IMR-90 (cell line): ENCODE measurements at regions not wholly inside any gene's neighbourhood (a gene's known extent, or its start where the extent isn't known, plus 50 kb on each side); places are given as distances from the start of the nearest gene placed in this dataset.

ENCODE experiments used
- ATAC-seq: fragments of 200-7000 bp; cut with Tn5 transposase; 2 replicates; pipeline ENCODE4 v1.9.1; 2020; ENCODE audit warnings: low read depth, mild to moderate bottlenecking, moderate library complexity
- BruUV-seq: library from RNA; stranded (reverse); fragments of 400-500 nt; replicated peaks from 2 replicates; lab custom pipeline; 2021; lab: Mats Ljungman, UMichigan
- CTCF ChIA-PET: fragments of 300-600 bp; formaldehyde crosslinking; extraction: SDS; loops from one replicate; lab custom pipeline; 2021; ENCODE audit warnings: antibody characterized with exemption; lab: Yijun Ruan, JAX
- POLR2A ChIA-PET: fragments of 300-600 bp; sonication (Branson Sonifier 250); formaldehyde crosslinking; loops from one replicate; lab custom pipeline; 2022; ENCODE audit warnings: antibody characterized with exemption; ENCODE audit not compliant: unreplicated experiment; lab: Charles Lee
- DNase-seq: peaks from one replicate; pipeline ENCODE4 v3.0.0; 2013
- H2AFZ ChIP-seq: replicated peaks from 2 replicates; pipeline ENCODE3; 2013; ENCODE audit warnings: low read length, mild to moderate bottlenecking; ENCODE audit not compliant: poor library complexity
- H2AK5ac ChIP-seq: 2 replicates; pipeline ENCODE4 v1.6.1; 2013; ENCODE audit warnings: low read depth, low read length, inconsistent platforms
- H2AK9ac ChIP-seq: replicated peaks from 2 replicates; pipeline ENCODE3; 2013; ENCODE audit warnings: mild to moderate bottlenecking, low read depth, low read length, moderate library complexity; ENCODE audit not compliant: poor library complexity
- H2BK120ac ChIP-seq: 2 replicates; pipeline ENCODE4 v1.6.1; 2013; ENCODE audit warnings: low read depth, low read length, inconsistent platforms
- H2BK15ac ChIP-seq: 3 replicates; pipeline ENCODE4 v1.6.1; 2013; ENCODE audit warnings: low read depth, low read length, inconsistent platforms
- H2BK20ac ChIP-seq: 2 replicates; pipeline ENCODE4 v1.6.1; 2013; ENCODE audit warnings: low read depth, mild to moderate bottlenecking, inconsistent platforms, low read length, moderate library complexity
- H2BK5ac ChIP-seq: 2 replicates; pipeline ENCODE4 v1.6.1; 2013; ENCODE audit warnings: mild to moderate bottlenecking, low read depth, low read length, inconsistent platforms; ENCODE audit not compliant: poor library complexity, severe bottlenecking
- H3K14ac ChIP-seq: replicated peaks from 2 replicates; pipeline ENCODE4 v1.6.1; 2013; ENCODE audit warnings: low read depth, low read length, inconsistent platforms
- H3K18ac ChIP-seq: 2 replicates; pipeline ENCODE4 v1.6.1; 2013; ENCODE audit warnings: low read depth, low read length, control low read depth
- H3K23ac ChIP-seq: 2 replicates; pipeline ENCODE4 v1.6.1; 2013; ENCODE audit warnings: low read depth, low read length, inconsistent platforms
- H3K27ac ChIP-seq: 2 replicates; pipeline ENCODE4 v1.5.1; 2013; ENCODE audit warnings: mild to moderate bottlenecking, control low read depth, low read length; ENCODE audit not compliant: insufficient read depth
- H3K27me3 ChIP-seq: 2 replicates; pipeline ENCODE4 v1.6.1; 2013; ENCODE audit warnings: low read length; ENCODE audit not compliant: control insufficient read depth, insufficient read depth
- H3K36me3 ChIP-seq: 2 replicates; pipeline ENCODE4 v1.6.1; 2013; ENCODE audit warnings: low read length, mixed read lengths; ENCODE audit not compliant: control insufficient read depth, insufficient read depth
- H3K4ac ChIP-seq: 2 replicates; pipeline ENCODE4 v1.6.1; 2013; ENCODE audit warnings: low read depth, low read length, inconsistent platforms
- H3K4me1 ChIP-seq: 2 replicates; pipeline ENCODE4 v1.6.1; 2013; ENCODE audit warnings: low read length, mixed read lengths; ENCODE audit not compliant: control insufficient read depth, insufficient read depth
- H3K4me2 ChIP-seq: 2 replicates; pipeline ENCODE4 v1.6.1; 2013; ENCODE audit warnings: low read depth, mild to moderate bottlenecking, control low read depth, low read length, moderate library complexity
- H3K4me3 ChIP-seq: 2 replicates; pipeline ENCODE4 v1.5.1; 2013; ENCODE audit warnings: low read depth, mild to moderate bottlenecking, control low read depth, low read length, moderate library complexity; ENCODE audit not compliant: insufficient read depth
- H3K56ac ChIP-seq: 2 replicates; pipeline ENCODE4 v1.6.1; 2013; ENCODE audit warnings: low read length, inconsistent platforms; ENCODE audit not compliant: insufficient read depth; ENCODE audit errors: extremely low read depth
- H3K79me1 ChIP-seq, 2 experiments: 2 replicates each; pipeline ENCODE4 v1.6.1; 2013; ENCODE audit warnings: low read length in 2 of 2, inconsistent platforms in 1 of 2, low read depth in 1 of 2
- H3K9ac ChIP-seq: 2 replicates; pipeline ENCODE4 v1.6.1; 2013; ENCODE audit warnings: low read depth, low read length, control low read depth
- H3K9me1 ChIP-seq: 2 replicates; pipeline ENCODE4 v1.6.1; 2013; ENCODE audit warnings: low read length, inconsistent platforms; ENCODE audit not compliant: insufficient read depth
- H3K9me3 ChIP-seq: 2 replicates; pipeline ENCODE4 v1.6.1; 2013; ENCODE audit warnings: low read length; ENCODE audit not compliant: control insufficient read depth, insufficient read depth
- H4K20me1 ChIP-seq: 2 replicates; pipeline ENCODE4 v1.6.1; 2013; ENCODE audit warnings: low read length, inconsistent platforms; ENCODE audit not compliant: insufficient read depth
- H4K5ac ChIP-seq: 2 replicates; pipeline ENCODE4 v1.6.1; 2013; ENCODE audit warnings: mild to moderate bottlenecking, low read depth, low read length, control low read depth
- H4K8ac ChIP-seq, 2 experiments: 2 replicates each; pipeline ENCODE4 v1.6.1; 2013; ENCODE audit warnings: low read depth in 2 of 2, low read length in 2 of 2, control low read depth in 1 of 2, inconsistent platforms in 1 of 2
- H4K91ac ChIP-seq: 2 replicates; pipeline ENCODE4 v1.6.1; 2013; ENCODE audit warnings: low read depth, low read length, inconsistent platforms; ENCODE audit not compliant: insufficient read depth
- BHLHE40 ChIP-seq: fragments of 150-350 bp; IDR thresholded peaks from 2 replicates; pipeline ENCODE4 v1.6.1; 2016; ENCODE audit warnings: mild to moderate bottlenecking, low read depth, low read length
- CHD1 ChIP-seq: IDR thresholded peaks from 2 replicates; pipeline ENCODE4 v1.6.1; 2012; ENCODE audit warnings: low read depth, low read length, improper control_type of control experiment
- CTCF ChIP-seq: conservative IDR thresholded peaks from 2 replicates; pipeline ENCODE4 v1.5.1; 2012; ENCODE audit warnings: mild to moderate bottlenecking, low read depth, low read length, improper control_type of control experiment
- FOS ChIP-seq: fragments of 150-350 bp; IDR thresholded peaks from 2 replicates; pipeline ENCODE4 v1.6.1; 2016; ENCODE audit warnings: low read depth, low read length
- MAFK ChIP-seq: IDR thresholded peaks from 2 replicates; pipeline ENCODE4 v1.6.1; 2012; ENCODE audit warnings: low read depth, low read length, improper control_type of control experiment
- MAZ ChIP-seq: IDR thresholded peaks from 2 replicates; pipeline ENCODE4 v1.6.1; 2012; ENCODE audit warnings: low read depth, mild to moderate bottlenecking, low read length, improper control_type of control experiment, moderate library complexity, borderline replicate concordance
- MXI1 ChIP-seq: IDR thresholded peaks from 2 replicates; pipeline ENCODE4 v1.6.1; 2012; ENCODE audit warnings: low read depth, mild to moderate bottlenecking, low read length, moderate library complexity, borderline replicate concordance
- NFE2L2 ChIP-seq: fragments of 150-350 bp; IDR thresholded peaks from 2 replicates; pipeline ENCODE4 v1.6.1; 2016; ENCODE audit warnings: low read depth, mild to moderate bottlenecking, low read length
- POLR2A ChIP-seq: IDR thresholded peaks from 2 replicates; pipeline ENCODE4 v1.6.1; 2012; ENCODE audit warnings: mild to moderate bottlenecking, low read depth, low read length
- RAD21 ChIP-seq: IDR thresholded peaks from 2 replicates; pipeline ENCODE4 v1.6.1; 2012; ENCODE audit warnings: low read length, improper control_type of control experiment
- RCOR1 ChIP-seq: IDR thresholded peaks from 2 replicates; pipeline ENCODE4 v1.6.1; 2012; ENCODE audit warnings: mild to moderate bottlenecking, low read length, improper control_type of control experiment; ENCODE audit not compliant: insufficient replicate concordance
- RFX5 ChIP-seq: IDR thresholded peaks from 2 replicates; pipeline ENCODE4 v1.8.0; 2012; ENCODE audit warnings: low read depth, mild to moderate bottlenecking, low read length, moderate library complexity
- SMC3 ChIP-seq: fragments of 150-350 bp; IDR thresholded peaks from 2 replicates; pipeline ENCODE4 v1.6.1; 2016; ENCODE audit warnings: low read depth, mild to moderate bottlenecking, antibody characterized with exemption, low read length, moderate library complexity
- USF2 ChIP-seq: fragments of 150-350 bp; IDR thresholded peaks from 2 replicates; pipeline ENCODE4 v1.6.1; 2017; ENCODE audit warnings: mild to moderate bottlenecking, antibody characterized with exemption, low read length, low read depth
- WGBS, 2 experiments: methylation state at CpG; one replicate each; pipeline versions ENCODE4 v1.1.5 to v1.1.7; 2013; ENCODE audit warnings: missing lambda C conversion rate in 2 of 2; ENCODE audit not compliant: insufficient read length in 1 of 2; ENCODE audit errors: extremely low coverage in 2 of 2; 5-methylcytosine and 5-hydroxymethylcytosine counted together
- dilution Hi-C: fragments of 300-500 bp; cut with HindIII; formaldehyde crosslinking; loops from one replicate; pipeline ENCODE4 v1.14.3; 2018; ENCODE audit warnings: low sequenced_read_pairs; ENCODE audit not compliant: unreplicated experiment
- in situ Hi-C: fragments of 300-500 bp; cut with MboI; formaldehyde crosslinking; loops from 3 replicates; pipeline ENCODE4 v1.14.3; 2019; ENCODE audit warnings: low sequenced_read_pairs, inconsistent platforms, mixed read lengths
- intact Hi-C: fragments of 100-400 bp; cut with micrococcal nuclease; formaldehyde crosslinking; loops from 2 replicates; pipeline ENCODE4 v1.10.0; 2022
- TF ChIP-seq, protein P1 (sequence below): fragments of 150-350 bp; IDR thresholded peaks from 2 replicates; pipeline ENCODE4 v1.6.1; 2016; ENCODE audit warnings: low read depth, mild to moderate bottlenecking, low read length, moderate library complexity, borderline replicate concordance

DNA sequence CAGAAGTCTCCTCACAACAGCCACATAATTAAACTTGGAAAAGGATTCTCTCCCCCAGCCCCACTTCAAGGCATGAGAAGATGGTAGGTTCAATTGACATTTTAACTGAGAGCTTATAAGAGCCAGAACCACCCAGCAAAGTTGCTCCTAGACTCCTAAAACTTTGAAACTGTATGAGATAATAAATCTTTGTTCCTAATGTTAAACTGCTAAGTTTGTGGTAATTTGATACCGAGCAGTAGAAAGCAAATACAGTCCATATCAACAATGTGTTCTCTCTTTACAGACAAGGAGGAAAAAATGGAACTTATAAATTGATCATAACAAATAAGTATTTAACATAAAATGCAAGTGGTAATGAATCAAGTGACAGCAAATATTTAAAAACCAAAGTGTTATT lies 831.8 kb downstream of the MAFB start:
- Histone ChIP-seq H3K9me3 (no peaks in the 10 kb centered on the region), H3K27ac (no peak overlapping the region), H3K9ac (no peak overlapping the region), H2BK20ac (no peak overlapping the region), H2AK9ac (no peak overlapping the region), H3K23ac (no peak overlapping the region), H3K36me3 (no peaks in the 10 kb centered on the region), H2AFZ (no peak overlapping the region), H4K8ac (no peak overlapping the region), H3K4me2 (no peak overlapping the region), H3K14ac (no peak overlapping the region), H3K9me1 (0 out of 2 replicates have a peak, but pooled peaks cover 6% of the 10 kb centered on the region), H2BK120ac (no peak overlapping the region), H3K18ac (no peak overlapping the region), H4K20me1 (no peaks in the 10 kb centered on the region), H4K91ac (no peak overlapping the region), H2BK5ac (no peak overlapping the region), H2AK5ac (no peak overlapping the region), H3K27me3 (no peaks in the 10 kb centered on the region), H3K79me1 (no peaks in the 10 kb centered on the region), H3K4me1 (peaks cover 18% of the 10 kb centered on the region), H4K5ac (no peak overlapping the region), H3K4ac (no peak overlapping the region), H3K56ac (no peak overlapping the region), H2BK15ac (no peak overlapping the region), H3K4me3 (no peak overlapping the region)
- in situ Hi-C loops (loop anchor here (25.0 kb wide), 1 partner anchor 1105 kb away; no protein-coding TSS in a partner anchor), dilution Hi-C loops (no loop called here), intact Hi-C loops (no loop called here)
- DNase-seq, result no peak
- CTCF ChIA-PET, result no interaction called here
- no peak for ATAC-seq
- no CpG with 5 or more reads among the region's 1 CpG for WGBS, 2 experiments
- POLR2A ChIA-PET, result no interaction called here
- TF ChIP-seq MAZ (no peak), MAFK (no peak), RFX5 (no peak), SMC3 (no peak), RAD21 (no peak), NFE2L2 (no peak), CHD1 (no peak), RCOR1 (no peak), USF2 (no peak), BHLHE40 (no peak), POLR2A (no peak), CTCF (no peak), MXI1 (no peak), FOS (no peak)
- TF ChIP-seq, protein P1, sequence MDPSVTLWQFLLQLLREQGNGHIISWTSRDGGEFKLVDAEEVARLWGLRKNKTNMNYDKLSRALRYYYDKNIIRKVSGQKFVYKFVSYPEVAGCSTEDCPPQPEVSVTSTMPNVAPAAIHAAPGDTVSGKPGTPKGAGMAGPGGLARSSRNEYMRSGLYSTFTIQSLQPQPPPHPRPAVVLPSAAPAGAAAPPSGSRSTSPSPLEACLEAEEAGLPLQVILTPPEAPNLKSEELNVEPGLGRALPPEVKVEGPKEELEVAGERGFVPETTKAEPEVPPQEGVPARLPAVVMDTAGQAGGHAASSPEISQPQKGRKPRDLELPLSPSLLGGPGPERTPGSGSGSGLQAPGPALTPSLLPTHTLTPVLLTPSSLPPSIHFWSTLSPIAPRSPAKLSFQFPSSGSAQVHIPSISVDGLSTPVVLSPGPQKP, result no peak
- no TSS peak for BruUV-seq
